NCI-H1436 (cell line): ENCODE measurements at regions not wholly inside any gene's neighbourhood (a gene's known extent, or its start where the extent isn't known, plus 50 kb on each side); places are given as distances from the start of the nearest gene placed in this dataset.

Source experiments
- DNase-seq: peaks from one replicate; lab custom pipeline; 2025; lab: John Stamatoyannopoulos, UW

GRCh38 chr5:109469896-109470662 lies 60.3 kb upstream of the PJA2 start:
- DNase-seq: no peak

- peak; percentile 91 for DNase-seq
These were observed 59.1 kb upstream of the PJA2 start for GRCh38 chr5:109468737-109469420.

GRCh38 chr5:109468288-109468676 lies 58.5 kb upstream of the PJA2 start:
- no peak for DNase-seq

- no peak for DNase-seq
These were observed 57.3 kb upstream of the PJA2 start for GRCh38 chr5:109467058-109467457.
